CD1c-positive myeloid dendritic cell (primary cell): ENCODE measurements at regions not wholly inside any gene's neighbourhood (a gene's known extent, or its start where the extent isn't known, plus 50 kb on each side); places are given as distances from the start of the nearest gene placed in this dataset.
"Not testable (repeated sequence)": the region's sequence is repeated elsewhere in the genome, so short reads cannot be mapped to it uniquely, and the experiment has no call there.

Source experiments
- DNase-seq: peaks from one replicate; pipeline ENCODE4 v3.0.0-alpha.2; 2016; ENCODE audit errors: extremely low spot score

DNA sequence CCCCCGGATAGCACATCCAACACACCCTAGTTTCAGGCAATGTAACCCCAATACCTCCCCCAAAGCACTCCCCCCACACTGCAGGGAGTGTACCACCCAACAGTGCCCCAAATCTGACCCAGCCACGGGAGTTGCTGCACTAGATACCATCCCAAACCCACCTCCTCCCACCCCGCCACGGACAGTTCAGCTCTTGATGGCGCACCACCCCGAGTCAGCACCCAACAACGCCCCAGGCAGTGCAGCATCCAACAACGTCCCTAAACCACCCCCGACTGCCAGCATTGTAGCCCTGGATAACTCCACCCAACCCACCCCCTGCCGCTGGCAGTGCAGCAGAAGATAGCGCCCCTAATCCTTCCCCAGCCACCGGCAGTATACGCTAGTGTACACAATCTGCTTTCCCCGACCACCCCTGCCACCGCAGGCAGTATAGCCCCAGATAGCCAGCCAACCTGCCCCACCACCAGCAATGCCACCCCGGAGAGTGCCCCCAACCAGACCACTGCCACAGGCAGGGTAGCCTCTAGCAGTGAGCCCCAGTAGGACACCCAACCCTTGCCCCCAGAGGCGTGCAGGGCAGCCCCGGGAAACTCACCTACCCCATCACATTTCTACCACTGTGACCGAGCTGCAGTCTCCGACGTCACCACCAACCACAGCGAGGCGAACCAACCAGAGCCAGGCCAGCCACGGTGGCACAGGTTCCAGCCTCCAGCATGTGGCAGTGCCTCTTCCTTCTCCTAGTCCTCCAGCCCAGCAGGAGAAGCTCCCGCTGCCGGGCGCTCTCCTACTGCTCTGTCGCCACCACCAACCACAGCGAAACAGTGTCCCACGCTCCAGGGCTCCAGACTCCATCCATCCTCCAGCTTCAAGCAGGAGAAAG is 178.1 kb downstream of the POTEB3 start:
- DNase-seq, result peak; percentile 0

DNA sequence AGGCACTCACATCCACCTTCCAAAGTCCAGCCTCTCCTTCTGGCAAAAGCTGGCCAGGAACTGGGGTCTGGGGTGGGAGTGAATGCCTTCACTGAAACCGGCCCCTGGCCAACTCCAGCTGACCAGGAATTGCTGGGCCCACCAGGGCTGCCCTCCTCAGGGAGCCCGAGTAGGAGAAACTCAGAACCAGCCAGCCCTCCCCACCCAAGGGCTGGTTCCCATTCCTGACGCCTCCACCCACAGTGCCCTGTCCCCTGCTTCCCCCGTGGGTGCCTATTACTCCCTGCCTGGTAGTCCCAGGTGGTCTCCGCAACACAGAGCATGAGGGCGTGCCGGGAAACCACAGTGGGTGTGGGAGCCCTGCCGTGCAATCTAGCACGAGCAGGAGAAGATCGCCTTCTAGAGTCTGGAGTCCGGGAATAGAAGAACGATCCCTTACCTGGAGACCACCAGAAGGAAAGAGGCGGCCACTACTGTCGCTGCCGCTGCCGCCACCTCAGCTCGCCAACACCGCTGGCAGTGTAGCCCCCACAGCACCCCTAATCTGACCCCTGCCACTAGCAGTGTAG is 178.8 kb downstream of the POTEB3 start:
- DNase-seq, result peak; percentile 0

DNA sequence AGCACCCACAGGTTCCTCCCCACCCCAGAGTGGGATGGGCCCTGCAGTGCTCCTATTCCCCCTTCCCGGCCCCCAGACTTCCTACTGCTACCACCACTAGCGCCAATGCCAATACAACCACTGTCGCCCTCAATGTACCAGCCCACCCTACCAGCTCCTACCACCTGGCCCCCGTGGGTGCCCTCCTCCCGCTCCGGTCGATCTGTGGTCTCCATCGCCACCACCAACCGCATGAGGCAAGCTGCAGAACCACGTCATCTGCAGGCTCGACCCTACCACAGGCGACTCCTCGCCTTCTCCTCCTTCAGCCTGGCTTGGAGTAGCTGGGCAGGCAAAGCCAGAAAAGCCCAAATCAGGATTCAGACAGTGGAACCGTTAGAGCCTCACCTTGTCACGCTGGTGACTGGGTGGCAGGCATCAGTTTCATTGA is 179.3 kb downstream of the POTEB3 start:
- DNase-seq, result peak; percentile 1

DNA sequence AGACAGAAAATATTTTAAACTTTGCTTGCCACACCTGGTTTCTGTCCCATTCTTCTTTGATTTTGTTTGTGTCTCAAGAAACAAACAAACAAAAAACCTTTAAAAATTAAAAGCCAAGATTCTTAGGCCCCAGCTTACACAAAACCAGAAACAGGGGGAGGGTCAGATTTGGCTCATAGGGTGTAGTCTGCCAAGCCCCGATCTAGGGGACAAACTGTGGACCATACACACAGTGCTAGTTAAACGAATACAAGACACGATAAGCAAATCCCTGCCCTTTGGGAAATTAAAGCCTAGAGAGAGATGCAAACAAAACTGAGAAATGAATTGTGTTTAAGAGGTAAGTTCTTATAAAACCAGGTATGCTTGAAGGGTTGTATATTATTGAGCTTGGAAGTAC is 181.7 kb downstream of the POTEB3 start:
- peak; percentile 1 for DNase-seq

DNA sequence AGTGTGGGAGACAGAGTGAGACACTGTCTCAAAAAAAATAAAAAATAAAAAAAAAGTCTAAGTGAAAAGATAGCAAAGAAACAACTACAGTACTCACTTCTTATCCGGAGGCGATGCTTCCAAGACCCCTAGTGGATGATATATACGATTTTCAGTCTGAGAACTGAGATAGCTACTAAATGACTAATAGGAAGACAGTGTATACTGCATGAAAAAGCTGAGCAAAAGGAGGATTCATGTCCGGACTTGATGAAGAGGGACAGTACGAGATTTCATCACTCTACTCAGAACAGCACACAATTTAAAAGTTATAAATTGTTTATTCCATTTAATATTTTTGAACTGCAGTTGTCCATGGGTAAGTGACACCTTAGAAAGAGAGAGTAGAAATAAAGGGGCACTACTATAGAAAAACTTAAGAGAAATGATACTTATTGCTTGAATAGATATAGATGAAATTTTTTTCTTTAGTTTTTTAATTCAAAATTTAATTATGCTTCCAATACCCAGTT is 190.7 kb downstream of the POTEB3 start:
- not testable (repeated sequence) for DNase-seq
